ENCODE measurements at regions not wholly inside any gene's neighbourhood (a gene's known extent, or its start where the extent isn't known, plus 50 kb on each side); places are given as distances from the start of the nearest gene placed in this dataset.

DNA sequence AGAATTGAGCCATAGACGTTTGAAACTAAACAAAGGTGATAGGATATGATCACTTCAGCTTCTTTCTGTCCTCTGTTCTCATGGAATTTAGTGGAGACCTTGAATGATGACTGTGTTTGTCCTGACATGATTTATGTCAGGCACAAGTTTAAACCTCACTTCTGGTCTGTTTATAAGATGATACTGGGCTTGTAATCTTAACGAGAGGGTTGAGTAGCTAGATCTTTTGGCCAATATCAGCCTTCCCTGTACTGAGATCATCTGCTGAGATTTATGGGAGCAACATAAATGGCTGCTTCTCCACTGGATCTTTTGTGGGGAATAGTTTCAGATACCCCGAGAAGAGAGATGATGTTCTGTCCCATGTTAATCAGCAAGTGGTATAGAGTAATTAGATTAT is 121.8 kb upstream of the OBI1 start:
- DNase-seq (ENCODE audit: low spot score), result no peak

DNA sequence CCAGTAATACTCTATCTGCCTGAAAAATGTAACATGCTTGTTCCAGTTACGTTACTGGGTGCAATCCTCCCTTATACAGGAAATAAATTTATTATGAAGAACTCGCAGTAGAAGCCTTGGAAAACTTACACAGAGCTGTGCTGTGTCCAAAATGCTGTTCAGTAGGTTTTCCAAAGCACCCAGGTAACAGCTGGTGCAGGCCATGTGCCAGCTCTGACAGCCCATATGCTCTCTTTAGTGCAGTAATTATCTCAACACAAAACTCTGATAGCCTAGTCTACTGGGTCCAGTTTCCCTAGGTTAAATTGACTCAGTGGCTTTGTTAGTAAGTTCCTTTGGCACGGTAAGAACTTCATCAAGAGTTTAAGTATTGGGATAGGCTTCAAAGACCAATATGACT is 120.7 kb upstream of the OBI1 start:
- DNase-seq (ENCODE audit: low spot score), result no peak

DNA sequence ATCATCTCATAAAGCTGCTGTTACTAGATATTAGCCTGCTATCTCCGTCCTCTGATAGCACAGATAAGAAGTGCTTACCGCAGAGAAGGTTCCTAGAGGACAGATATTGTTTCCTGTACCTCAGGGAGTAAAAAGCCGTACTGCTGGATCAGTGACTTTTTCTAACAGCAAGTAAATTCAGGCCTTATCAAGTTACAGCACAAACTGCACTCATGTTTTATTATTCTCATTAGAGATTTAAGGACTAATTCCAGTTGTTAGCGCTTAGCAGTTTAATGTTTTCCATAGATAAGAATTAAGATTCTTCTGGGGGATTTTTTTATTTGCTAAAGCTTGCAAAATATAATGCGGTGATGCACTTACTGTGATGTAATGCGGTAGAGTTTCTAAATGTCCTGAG is 119.0 kb upstream of the OBI1 start:
- no peak for DNase-seq (ENCODE audit: low spot score)

DNA sequence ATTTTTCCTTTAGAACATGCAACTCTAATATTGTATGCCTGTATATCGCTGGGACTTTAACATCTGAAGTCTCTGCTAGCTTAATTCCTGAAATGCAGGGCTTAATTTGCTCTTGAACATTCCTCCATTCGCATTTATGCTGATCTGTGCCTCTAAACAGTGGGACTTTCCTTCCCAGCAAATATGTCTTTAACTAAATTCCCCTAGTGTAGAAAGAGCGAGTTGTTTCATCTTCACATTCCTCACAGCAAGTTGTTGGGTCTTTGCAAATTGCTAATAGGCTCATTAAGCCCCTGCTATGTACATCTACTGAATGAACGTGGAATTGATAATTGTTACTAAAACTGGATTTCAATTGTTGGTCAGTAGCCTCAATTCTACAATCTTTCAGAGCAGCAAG is 118.4 kb upstream of the OBI1 start:
- no peak for DNase-seq (ENCODE audit: low spot score)

DNA sequence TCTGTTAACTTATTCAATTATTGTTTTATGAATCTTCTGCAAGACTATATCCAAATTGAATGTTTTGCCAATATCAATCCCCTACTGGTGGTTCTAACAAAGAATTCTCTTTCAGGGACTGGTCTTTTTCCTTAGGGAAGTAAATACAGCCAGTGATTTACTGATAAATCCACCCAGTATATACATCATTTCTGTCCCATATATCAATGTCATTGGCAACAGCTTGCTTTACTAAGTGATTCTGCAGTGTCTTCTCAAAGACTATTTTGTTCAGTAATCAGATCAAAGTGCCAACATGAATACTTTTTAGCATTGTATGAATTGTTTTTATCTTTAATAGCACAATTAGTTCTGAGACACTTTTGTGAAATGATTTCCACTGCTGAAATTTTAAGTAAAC is 114.0 kb upstream of the OBI1 start:
- no peak for DNase-seq (ENCODE audit: low spot score)

DNA sequence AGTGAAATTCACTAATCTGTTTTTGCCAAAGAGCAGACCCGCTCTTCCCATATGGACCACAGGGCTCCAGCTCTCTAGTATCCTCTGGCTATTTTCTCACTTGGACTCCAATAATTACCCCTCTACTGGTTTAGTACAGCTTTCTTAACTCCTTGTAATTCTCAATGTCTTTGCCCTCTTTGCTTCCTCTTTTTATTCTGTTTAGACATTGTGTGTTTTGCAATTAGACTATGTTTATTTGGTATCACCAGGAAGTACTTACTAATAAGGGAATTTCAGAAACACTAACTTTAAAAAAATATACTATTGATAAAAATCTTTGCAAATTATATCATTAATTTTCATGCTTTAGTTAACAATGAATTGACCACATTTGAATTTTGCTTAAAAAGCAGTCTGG is 111.6 kb upstream of the OBI1 start:
- no peak for DNase-seq (ENCODE audit: low spot score)

DNA sequence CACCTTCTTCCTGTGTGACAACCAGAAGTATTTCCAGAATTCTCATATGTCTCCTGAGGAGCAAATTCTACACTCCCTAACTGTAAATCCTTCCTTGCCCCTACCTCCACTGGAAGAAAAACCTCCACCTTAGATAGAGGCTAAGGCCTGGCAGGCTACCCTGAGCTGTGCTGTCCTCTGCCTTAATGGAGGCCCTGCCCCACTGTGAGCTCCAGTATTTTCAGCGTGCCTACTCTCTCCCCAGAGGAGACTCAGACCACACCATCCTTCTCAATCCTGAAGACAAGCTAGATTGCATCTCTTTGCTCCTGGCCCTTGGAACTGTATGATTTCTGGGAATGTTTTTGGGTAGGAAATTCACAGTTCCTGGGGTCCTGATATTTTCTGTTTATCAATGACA is 110.0 kb upstream of the OBI1 start:
- DNase-seq (ENCODE audit: low spot score), result no peak

DNA sequence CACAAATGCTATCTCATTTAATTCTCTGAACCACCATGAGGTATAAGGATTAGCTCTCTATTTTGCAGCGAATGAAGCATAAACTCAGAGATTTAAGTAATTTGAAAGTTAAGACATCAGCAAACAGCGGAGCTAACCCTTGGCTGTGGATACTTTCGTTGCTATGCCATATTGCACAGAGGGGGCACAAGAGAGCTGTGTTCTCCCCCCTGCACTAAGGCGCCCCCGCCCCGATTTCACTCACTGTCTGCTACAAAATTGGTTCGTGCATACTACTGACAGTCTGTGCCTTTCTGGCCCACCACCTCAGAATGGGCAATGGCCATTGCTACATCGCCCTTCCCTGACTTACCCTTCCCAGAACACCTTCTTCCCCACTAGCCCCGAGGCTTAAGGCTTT is 105.7 kb upstream of the OBI1 start:
- no peak for DNase-seq (ENCODE audit: low spot score)

DNA sequence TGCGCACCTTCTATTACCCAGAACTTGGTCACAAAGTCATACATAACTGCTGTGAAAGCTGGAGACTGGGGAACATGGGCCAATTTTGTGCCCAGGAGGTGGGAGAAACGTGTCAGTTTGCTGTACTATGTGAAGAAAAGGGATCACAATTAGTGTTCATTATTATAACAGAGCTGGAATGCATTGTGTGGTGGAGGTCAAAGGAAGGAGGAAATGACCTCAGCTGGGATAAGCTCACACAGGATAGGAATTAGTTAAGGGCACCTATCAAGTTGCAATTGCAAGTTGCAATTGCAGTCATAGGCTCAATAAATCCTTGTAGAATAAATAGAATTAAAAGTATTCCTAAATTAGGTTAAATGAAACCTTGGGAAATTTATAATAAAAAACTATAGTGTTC is 103.9 kb upstream of the OBI1 start:
- no peak for DNase-seq (ENCODE audit: low spot score)

DNA sequence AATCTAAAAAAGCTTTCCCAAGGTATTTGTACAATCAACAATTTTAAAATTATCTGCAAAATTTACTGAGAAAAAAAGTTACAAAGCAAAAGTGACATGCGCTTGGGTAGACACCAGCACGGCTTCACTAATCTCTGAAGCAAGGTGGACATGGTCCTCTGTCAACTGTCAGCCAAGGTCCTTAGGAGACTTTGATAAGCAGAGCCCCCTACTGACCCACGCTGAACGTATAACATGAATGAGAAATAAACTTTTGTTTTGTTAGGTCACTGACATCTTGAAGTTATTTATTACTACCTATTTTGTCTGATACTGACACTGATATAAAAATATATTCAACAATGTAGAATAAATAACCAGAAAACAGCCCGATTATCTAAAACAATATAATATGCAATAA is 100.7 kb upstream of the OBI1 start:
- no peak for DNase-seq (ENCODE audit: low spot score)

DNA sequence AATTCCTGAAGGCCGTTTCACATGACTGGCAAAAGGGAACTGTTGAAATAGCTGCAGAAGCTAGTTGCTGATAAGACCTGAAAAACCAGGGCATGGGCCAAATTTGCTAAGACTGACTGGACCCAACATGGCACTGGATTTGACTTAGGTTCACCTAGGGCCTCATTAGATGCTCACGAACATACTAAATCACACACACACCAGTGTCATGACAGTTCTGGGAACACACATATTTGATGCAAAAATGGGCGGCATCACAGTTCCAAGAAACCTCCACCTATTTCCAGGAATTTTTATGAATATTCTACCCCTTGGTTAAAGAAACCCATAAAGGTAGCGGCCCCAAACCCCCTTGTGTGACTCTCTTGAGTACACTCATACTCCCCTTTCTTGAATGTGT is 99.6 kb upstream of the OBI1 start:
- no peak for DNase-seq (ENCODE audit: low spot score)

DNA sequence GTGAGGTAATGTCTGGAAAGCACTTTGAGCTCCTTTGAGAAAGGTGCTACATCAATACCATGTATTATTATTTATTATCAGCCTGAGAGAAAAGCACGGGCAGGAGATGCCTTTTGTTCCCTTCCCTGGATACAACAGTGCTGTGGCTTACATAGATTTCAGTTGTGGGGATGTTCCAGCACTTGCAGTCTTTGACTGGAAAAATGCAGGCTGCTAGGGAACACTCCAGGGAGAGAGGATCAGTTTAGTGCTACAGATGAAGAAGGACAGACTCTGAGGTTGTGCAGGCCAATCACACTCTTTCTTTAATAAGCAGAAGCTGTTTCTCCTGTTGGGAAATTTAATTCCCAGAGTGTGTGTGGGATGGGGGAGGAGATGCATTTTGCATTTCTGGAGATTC is 94.5 kb upstream of the OBI1 start:
- DNase-seq (ENCODE audit: low spot score), result no peak

DNA sequence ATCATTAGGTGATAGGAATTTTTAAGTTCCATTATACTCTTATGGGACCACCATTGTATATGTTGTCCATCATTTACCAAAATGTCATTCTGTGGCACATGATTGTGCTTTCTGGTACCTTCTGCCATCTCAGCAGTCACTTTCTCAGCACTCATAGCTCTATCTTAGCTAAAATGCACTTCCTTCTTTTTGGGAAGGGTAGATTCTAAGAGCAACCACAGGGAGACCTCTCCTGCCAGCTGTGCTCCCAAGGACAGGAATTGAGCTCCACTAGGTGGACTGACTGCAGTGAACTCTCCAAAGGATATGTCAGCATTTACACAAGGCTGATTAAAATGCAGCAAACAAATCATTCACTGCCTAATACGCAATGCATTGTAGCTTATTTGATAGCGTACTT is 91.8 kb upstream of the OBI1 start:
- no peak for DNase-seq (ENCODE audit: low spot score)

DNA sequence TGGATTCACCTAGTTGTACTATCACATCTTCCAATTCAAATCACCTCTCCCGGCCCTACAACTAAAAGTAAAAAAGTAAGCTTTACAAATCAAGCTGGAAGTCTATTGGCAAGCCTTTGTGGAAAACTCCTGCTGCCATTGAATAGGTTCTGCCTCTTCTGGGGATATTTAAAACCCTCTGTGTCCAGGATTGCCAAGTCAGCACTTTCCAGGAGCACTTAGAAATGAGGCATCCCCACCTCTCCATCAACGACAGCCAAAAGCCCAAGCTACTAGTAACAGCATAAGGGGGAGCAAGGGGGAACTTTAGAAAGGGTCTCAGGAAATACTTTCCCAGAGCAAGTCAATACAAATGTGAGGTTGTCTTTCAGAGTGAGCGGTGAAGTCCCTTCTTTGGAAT is 85.0 kb upstream of the OBI1 start:
- no peak for DNase-seq (ENCODE audit: low spot score)

DNA sequence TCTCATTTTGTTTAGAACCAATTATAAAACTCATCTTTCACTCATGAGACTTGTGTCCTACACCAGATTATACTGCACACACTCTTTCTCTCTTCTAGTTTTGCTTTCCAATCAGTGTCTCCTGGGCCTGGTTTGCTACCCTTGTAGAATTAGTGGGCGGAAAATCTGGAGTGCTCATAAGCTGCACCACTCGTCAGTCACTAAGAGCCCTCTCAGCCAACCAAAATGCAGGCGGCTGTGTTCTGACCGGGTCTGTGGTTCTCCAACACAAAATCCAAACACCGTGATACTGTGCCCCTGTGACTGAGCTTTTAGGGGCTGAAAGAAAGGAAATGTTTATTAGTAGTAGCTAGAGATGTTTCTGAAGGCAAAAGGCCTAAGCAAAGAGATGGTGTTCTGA is 83.7 kb upstream of the OBI1 start:
- no peak for DNase-seq (ENCODE audit: low spot score)

DNA sequence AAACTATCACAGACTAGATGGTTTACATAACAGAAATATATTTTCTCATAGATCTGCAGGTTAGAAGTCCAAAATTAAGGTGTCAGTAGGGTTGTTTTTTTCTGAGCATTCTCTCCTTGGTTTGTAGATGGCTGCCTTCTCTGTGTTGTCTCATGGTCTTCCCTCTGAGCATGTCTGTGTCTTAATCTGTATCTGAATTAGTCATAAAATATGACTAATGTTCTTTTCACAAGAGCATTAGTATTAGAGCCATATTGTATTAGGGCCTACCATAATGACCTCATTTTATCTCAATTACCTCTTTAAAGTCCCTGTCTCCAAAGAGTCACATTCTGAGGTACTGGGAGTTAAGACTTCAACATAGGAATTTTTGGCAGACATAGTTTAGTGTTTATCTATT is 77.2 kb upstream of the OBI1 start:
- no peak for DNase-seq (ENCODE audit: low spot score)

DNA sequence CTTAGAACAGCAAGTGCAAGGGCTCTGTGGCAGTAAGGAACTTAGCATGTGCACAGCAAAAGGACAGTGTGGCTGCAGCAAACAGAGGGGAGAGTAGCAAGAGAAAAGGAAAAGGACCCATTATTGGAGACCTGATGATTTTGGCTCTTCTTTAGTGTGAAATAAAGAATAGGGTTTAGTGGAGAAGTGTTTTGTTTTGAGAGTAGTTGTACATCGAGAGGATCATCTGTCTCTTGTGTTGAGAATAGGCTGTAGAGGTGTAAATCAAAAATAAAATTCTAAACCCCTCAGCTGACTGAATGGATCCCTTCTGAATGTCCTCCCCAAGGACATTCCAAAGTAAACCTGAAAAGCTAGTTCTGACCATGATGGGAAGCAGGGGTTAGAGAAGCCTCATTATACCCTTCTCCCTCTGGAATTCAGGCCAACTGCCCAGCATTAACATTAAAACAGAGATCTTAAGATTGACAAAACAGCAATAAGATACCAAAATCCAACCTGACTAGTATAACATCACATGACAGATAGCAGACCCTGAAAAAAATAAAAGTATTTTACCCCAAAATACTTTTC is 73.6 kb upstream of the OBI1 start:
- DNase-seq (ENCODE audit: low spot score), result no peak

DNA sequence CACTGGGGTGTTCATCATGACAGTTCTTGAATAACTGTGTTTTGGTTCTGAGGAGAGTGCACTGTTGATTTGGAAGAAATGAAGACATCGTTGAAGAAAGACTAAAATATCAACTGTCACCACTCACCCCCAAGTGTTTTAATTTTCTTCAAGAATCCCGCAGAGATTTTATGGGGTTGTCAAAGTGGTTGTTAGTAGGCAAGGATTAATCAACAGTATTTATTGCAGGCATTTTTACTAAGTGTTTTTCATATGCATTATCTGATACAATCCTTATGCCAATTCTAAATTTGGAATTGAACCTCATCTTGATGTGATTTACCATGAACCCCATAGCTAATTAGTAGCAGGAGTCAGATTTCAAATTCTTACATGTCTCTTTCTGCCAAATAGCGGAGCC is 63.7 kb upstream of the OBI1 start:
- DNase-seq (ENCODE audit: low spot score), result no peak

DNA sequence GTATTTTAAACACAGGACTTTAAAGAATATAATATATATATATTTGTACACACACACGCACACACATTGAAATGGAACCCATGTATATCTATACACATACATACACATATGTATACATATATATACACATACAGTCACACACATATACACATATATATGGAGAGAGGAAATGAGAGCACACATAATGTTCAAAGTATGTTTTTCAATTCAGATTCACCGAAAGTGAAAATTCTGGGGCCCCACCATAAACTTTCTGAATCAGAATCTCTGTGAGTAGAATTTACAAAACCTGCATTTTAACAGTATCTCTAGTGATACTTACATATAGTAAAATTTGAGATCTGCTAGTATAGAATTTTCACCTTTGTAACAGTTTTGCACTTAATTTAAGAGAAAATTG is 60.4 kb upstream of the OBI1 start:
- DNase-seq (ENCODE audit: low spot score), result no peak

DNA sequence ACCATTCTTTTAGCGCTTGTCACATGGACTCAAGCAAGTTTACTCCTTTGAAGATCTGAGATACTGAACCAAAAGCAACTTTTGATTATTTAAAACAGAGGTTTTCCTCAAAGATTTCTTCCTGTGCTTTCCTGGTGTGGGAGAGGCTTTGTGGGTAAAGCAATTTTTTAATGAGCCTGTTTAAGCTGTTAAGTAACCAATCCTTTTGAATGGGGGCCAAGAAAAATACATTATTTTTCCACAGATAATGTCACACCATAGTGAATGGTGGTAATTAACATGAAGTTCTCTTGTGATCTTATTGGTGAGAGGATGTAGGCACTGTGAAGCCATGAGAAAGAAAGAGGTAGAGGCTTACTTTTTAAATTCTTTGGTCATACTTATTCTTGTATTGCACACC is 55.8 kb upstream of the OBI1 start:
- DNase-seq (ENCODE audit: low spot score), result no peak

DNA sequence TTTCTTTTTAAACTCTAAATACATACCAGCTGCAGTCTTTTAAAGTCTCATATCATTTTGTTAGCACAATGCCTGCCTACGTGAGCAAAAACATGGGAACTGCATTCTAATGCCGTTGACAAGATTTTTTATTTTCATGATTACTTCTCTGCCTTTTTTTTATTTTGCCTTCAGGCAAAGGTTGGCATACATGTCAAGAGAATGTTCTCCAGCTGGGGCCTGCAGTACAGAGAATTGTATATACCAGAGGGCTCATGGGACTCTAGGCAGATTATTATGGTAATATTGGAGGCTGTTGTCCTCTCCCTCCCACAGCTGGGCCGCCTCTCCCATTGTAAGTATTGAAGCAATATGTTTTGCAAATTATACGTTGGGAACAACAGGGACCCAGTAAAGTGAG is 53.9 kb upstream of the OBI1 start:
- no peak for DNase-seq (ENCODE audit: low spot score)

DNA sequence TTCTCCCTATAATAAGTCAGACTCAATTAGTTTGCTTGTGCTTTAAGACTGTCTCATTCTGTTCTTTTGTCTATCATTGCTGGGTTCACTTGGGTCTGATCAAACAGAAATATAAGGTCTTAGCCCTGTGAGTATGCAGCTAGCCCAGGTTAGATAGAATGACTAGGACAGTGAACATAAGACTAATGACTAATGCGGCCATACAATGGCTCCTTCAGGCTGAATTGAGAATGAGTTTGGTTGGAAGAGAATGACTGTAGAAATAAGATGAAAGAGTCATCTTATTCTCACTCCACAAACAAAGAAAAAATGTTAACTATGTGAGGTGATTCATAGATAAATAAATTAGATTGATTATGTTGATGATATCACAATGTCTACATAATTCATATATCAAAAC is 50.1 kb upstream of the OBI1 start:
- DNase-seq (ENCODE audit: low spot score), result no peak
